HepG2 (cell line): ENCODE measurements at regions not wholly inside any gene's neighbourhood (a gene's known extent, or its start where the extent isn't known, plus 50 kb on each side); places are given as distances from the start of the nearest gene placed in this dataset.
A peak's percentile ranks its signal among the peaks of the same experiment; 100 is the strongest.

ENCODE experiments used
- AFF4 ChIP-seq: sonication (generic); formaldehyde crosslinking; IDR thresholded peaks from 2 replicates; pipeline ENCODE4 v1.4.0; 2020; ENCODE audit warnings: missing genetic modification reagents
- ATRX ChIP-seq: sonication (generic); formaldehyde crosslinking; IDR thresholded peaks from 2 replicates; pipeline ENCODE4 v1.4.0; 2020; ENCODE audit warnings: missing genetic modification reagents, borderline replicate concordance
- GMEB1 ChIP-seq: sonication (generic); formaldehyde crosslinking; IDR thresholded peaks from 2 replicates; pipeline ENCODE4 v1.5.1; 2020; ENCODE audit warnings: missing genetic modification reagents, mild to moderate bottlenecking, borderline replicate concordance
- HMG20B ChIP-seq: conservative IDR thresholded peaks from 2 replicates; pipeline ENCODE4 v1.6.1; 2016; ENCODE audit warnings: missing genetic modification reagents, missing compliant biosample characterization
- HNRNPH1 ChIP-seq: fragments of 200-400 bp; formaldehyde crosslinking; optimal IDR thresholded peaks from 2 replicates; pipeline ENCODE3; 2017; ENCODE audit warnings: mild to moderate bottlenecking, low read depth, low read length
- KDM2A ChIP-seq: sonication (generic); formaldehyde crosslinking; IDR thresholded peaks from 2 replicates; pipeline ENCODE4 v1.4.0; 2020; ENCODE audit warnings: low read depth, missing genetic modification reagents, borderline replicate concordance
- MBNL3 ChIP-seq: fragments of 250-450 bp; sonication (Bioruptor Pico); conservative IDR thresholded peaks from 2 replicates; pipeline ENCODE4 v1.8.0; 2022; ENCODE audit warnings: mild to moderate bottlenecking, inconsistent platforms
- NCOR1 ChIP-seq: fragments of 200-600 bp; sonication (generic); IDR thresholded peaks from 2 replicates; pipeline ENCODE4 v1.7.0; 2017; ENCODE audit warnings: antibody characterized with exemption, low read length, borderline replicate concordance
- PITX1 ChIP-seq: sonication (generic); formaldehyde crosslinking; IDR thresholded peaks from 2 replicates; pipeline ENCODE4 v1.5.1; 2020; ENCODE audit warnings: mild to moderate bottlenecking, missing genetic modification reagents
- TAF15 ChIP-seq: fragments of 200-400 bp; formaldehyde crosslinking; IDR thresholded peaks from one replicate; pipeline ENCODE4 v1.6.1; 2018; ENCODE audit warnings: mild to moderate bottlenecking, low read depth, low read length; ENCODE audit not compliant: poor library complexity, severe bottlenecking
- THRA ChIP-seq: sonication (generic); formaldehyde crosslinking; IDR thresholded peaks from 2 replicates; pipeline ENCODE4 v1.4.0; 2020; ENCODE audit warnings: missing genetic modification reagents, borderline replicate concordance
- ZBTB33 ChIP-seq: sonication (generic); formaldehyde crosslinking; IDR thresholded peaks from 2 replicates; pipeline ENCODE4 v1.4.0; 2020; ENCODE audit warnings: missing genetic modification reagents
- ZFP36 ChIP-seq: fragments of 150-350 bp; IDR thresholded peaks from 2 replicates; pipeline ENCODE4 v1.6.1; 2018; ENCODE audit warnings: borderline replicate concordance, low read length, low read depth; ENCODE audit not compliant: partially characterized antibody
- ZNF256 ChIP-seq: sonication (generic); formaldehyde crosslinking; conservative IDR thresholded peaks from 2 replicates; pipeline ENCODE4 v1.4.0; 2020; ENCODE audit warnings: missing genetic modification reagents
- ZNF576 ChIP-seq: sonication (generic); formaldehyde crosslinking; IDR thresholded peaks from 2 replicates; pipeline ENCODE4 v1.4.0; 2020; ENCODE audit warnings: mild to moderate bottlenecking, missing genetic modification reagents
- ZNF580 ChIP-seq: IDR thresholded peaks from 2 replicates; pipeline ENCODE4 v1.6.1; 2016; ENCODE audit warnings: low read depth, borderline replicate concordance
- ZNF816 ChIP-seq: sonication (generic); formaldehyde crosslinking; IDR thresholded peaks from 2 replicates; pipeline ENCODE4 v1.8.0; 2022; ENCODE audit warnings: missing genetic modification reagents, mild to moderate bottlenecking, borderline replicate concordance
- ZNF850 ChIP-seq: sonication (generic); formaldehyde crosslinking; conservative IDR thresholded peaks from 2 replicates; pipeline ENCODE4 v1.9.0; 2021; ENCODE audit warnings: mild to moderate bottlenecking, missing genetic modification reagents

GRCh38 chr6:6969761-6970223 is 138.0 kb upstream of the RREB1 start (continued):
- TF ChIP-seq ZNF256 (no peak), HNRNPH1 (no peak), ZNF580 (CRISPR knock-in tag) (no peak), ZBTB33 (CRISPR knock-in tag) (no peak), NCOR1 (no peak), KDM2A (CRISPR knock-in tag) (0 out of 2 replicates have a peak, but pooled peaks have one; percentile 49), THRA (CRISPR knock-in tag) (no peak), ZNF850 (CRISPR knock-in tag) (no peak), ZNF816 (CRISPR knock-in tag) (no peak), AFF4 (CRISPR knock-in tag) (no peak), HMG20B (CRISPR knock-in tag) (no peak), GMEB1 (CRISPR knock-in tag) (no peak), PITX1 (CRISPR knock-in tag) (no peak), ZNF576 (CRISPR knock-in tag) (no peak), ATRX (no peak), MBNL3 (CRISPR knock-in tag) (no peak), ZFP36 (no peak), TAF15 (no peak)
